ENCODE measurements at regions not wholly inside any gene's neighbourhood (a gene's known extent, or its start where the extent isn't known, plus 50 kb on each side); places are given as distances from the start of the nearest gene placed in this dataset.
"Not testable (repeated sequence)": the region's sequence is repeated elsewhere in the genome, so short reads cannot be mapped to it uniquely, and the experiment has no call there.

DNA sequence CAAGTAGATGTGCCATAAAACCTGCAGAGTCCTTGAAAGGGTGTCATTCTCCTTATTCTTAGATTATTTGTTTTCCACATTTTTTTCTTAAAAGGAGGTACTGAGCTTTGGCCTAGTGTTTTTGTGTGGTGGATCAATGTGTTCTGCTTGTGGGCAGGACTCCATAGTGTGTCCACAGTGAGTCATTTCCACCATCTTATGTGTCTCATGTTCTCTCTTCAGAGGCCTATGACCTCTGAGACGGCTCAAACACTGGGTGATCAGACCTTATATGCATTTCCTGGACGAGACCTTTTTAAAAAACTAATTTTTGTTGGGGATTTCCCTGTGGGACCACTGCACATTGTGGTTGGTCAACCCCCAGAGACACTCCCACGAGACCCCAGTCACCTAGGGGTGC, 93.4 kb downstream of the CHCHD4 start:
- ATAC-seq (replicated peaks in 1 of 4) (no peak), DNase-seq (no peak)
- ChIA-PET POLR2A (no interaction called here), CTCF (no interaction called here)
- H3K27me3 Mint-ChIP-seq: peaks cover 1 to 11% of the 10 kb centered on the region in 2 donors
- no peaks in the 10 kb centered on the region for H3K4me1 ChIP-seq (ENCODE audit: control insufficient read depth in 1 of 2, extremely low read depth in 1 of 2, insufficient read depth in 2 of 2, low read length in 2 of 2)
- no peaks in the 10 kb centered on the region for H3K4me1 Mint-ChIP-seq
- 70% methylated on average over 2 of the region's 3 CpGs for WGBS (ENCODE audit: insufficient coverage)
- no peak overlapping the region for H3K4me3 ChIP-seq (ENCODE audit: control insufficient read depth in 1 of 2, extremely low read depth in 1 of 2, low read length in 1 of 2)
- no peaks in the 10 kb centered on the region for H3K9me3 ChIP-seq
- H3K36me3 Mint-ChIP-seq: no peaks in the 10 kb centered on the region
- peaks cover 4 to 9% (median 7%) of the 10 kb centered on the region in 3 donors for H3K9me3 Mint-ChIP-seq
- H3K27ac ChIP-seq (ENCODE audit: low read length): no peak overlapping the region
- H3K27ac Mint-ChIP-seq: no peak overlapping the region
- H3K27me3 ChIP-seq (replicated peaks in 1 of 2; ENCODE audit: control insufficient read depth in 2 of 2, extremely low read depth in 1 of 2, insufficient read depth in 2 of 2, low read length in 1 of 2): peaks cover 0 to 3% of the 10 kb centered on the region in 2 experiments
- H3K4me3 Mint-ChIP-seq: no peak overlapping the region
- no peaks in the 10 kb centered on the region for H3K36me3 ChIP-seq (ENCODE audit: control insufficient read depth in 2 of 2, extremely low read depth in 1 of 2, insufficient read depth in 1 of 2, low read length in 1 of 2)

DNA sequence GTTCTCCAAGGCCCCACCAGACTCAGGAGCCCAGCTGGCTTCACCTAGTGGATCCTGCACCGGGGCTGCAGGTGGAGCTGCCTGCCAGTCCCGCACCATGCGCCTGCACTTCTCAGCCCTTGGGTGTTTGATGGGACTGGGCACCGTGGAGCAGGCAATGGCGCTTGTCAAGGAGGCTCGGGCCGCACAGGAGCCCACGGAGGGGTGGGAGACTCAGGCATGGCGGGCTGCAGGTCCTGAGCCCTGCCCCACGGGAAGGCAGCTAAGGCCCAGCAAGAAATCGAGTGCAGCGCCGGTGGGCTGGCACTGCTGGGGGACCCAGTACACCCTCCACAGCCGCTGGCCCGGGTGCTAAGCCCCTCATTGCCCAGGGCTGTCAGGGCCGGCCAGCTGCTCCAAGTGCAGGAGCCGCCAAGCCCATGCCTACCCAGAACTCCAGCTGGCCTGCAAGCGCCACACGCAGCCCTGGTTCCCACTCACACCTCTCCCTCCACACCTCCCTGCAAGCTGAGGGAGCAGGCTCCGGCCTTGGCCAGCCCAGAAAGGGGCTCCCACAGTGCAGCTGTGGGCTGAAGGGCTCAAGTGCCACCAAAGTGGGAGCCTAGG, 95.2 kb downstream of the CHCHD4 start:
- H3K4me1 Mint-ChIP-seq; H3K4me3 ChIP-seq (ENCODE audit: control insufficient read depth in 1 of 2, extremely low read depth in 1 of 2, low read length in 1 of 2); H3K9me3 ChIP-seq; CTCF ChIA-PET; H3K27me3 Mint-ChIP-seq; H3K27me3 ChIP-seq (replicated peaks in 1 of 2; ENCODE audit: control insufficient read depth in 2 of 2, extremely low read depth in 1 of 2, insufficient read depth in 2 of 2, low read length in 1 of 2); H3K4me3 Mint-ChIP-seq; DNase-seq; H3K36me3 Mint-ChIP-seq; H3K36me3 ChIP-seq (ENCODE audit: control insufficient read depth in 2 of 2, extremely low read depth in 1 of 2, insufficient read depth in 1 of 2, low read length in 1 of 2); ATAC-seq (replicated peaks in 1 of 4); H3K27ac ChIP-seq (ENCODE audit: low read length); POLR2A ChIA-PET; H3K27ac Mint-ChIP-seq; H3K4me1 ChIP-seq (ENCODE audit: control insufficient read depth in 1 of 2, extremely low read depth in 1 of 2, insufficient read depth in 2 of 2, low read length in 2 of 2): not testable (repeated sequence)
- 91% methylated on average over 16 of the region's 20 CpGs for WGBS (ENCODE audit: insufficient coverage)
- H3K9me3 Mint-ChIP-seq: peaks cover 4 to 14% (median 7%) of the 10 kb centered on the region in 3 donors

DNA sequence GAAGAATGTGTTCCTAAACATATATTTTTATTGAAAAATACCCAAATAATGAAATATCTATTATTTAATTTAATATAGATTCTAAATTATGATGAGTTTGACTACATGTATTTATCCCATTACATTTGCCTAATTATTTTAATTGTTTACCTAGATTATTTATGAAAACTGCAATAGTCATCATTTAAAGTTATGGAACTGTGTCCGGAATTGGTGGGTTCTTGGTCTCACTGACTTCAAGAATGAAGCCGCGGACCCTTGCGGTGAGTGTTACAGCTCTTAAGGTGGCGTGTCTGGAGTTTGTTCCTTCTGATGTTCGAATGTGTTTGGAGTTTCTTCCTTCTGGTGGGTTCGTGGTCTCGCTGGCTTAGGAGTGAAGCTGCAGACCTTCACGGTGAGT, 96.5 kb downstream of the CHCHD4 start:
- CTCF ChIA-PET: not testable (repeated sequence)
- no CpG with 5 or more reads among the region's 9 CpGs for WGBS (ENCODE audit: insufficient coverage)

DNA sequence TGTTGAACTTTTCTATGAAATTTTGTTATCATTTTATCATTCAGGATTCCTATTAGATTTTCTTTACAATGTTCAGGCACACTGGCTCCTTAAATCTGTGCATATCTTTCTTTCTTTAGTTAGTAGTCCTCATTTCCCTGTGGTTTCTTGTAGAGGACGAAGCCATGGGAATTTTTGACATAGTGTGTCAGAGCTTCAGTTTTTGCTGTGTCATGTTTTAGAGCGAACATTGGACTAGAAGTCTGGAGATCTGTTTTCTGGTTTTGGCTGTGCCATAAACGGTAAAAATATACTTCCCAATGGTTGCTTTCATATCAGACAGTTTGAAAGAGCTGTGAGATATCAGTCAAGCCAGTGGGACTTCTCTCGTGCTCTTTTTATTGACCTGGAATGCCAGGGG, 105.2 kb downstream of the CHCHD4 start:
- Mint-ChIP-seq H3K4me1 (no peaks in the 10 kb centered on the region), H3K27me3 (peaks cover 39 to 47% of the 10 kb centered on the region in 2 donors), H3K27ac (no peak overlapping the region), H3K9me3 (peaks cover 14 to 24% (median 18%) of the 10 kb centered on the region in 3 donors), H3K4me3 (no peak overlapping the region), H3K36me3 (peaks cover 8% of the 10 kb centered on the region)
- WGBS (ENCODE audit: insufficient coverage): 72% methylated on average over 3 of the region's 4 CpGs
- Histone ChIP-seq H3K27me3 (replicated peaks in 1 of 2; ENCODE audit: control insufficient read depth in 2 of 2, extremely low read depth in 1 of 2, insufficient read depth in 2 of 2, low read length in 1 of 2) (peaks cover 0 to 19% of the 10 kb centered on the region in 2 experiments), H3K4me1 (ENCODE audit: control insufficient read depth in 1 of 2, extremely low read depth in 1 of 2, insufficient read depth in 2 of 2, low read length in 2 of 2) (no peaks in the 10 kb centered on the region), H3K9me3 (no peaks in the 10 kb centered on the region), H3K36me3 (ENCODE audit: control insufficient read depth in 2 of 2, extremely low read depth in 1 of 2, insufficient read depth in 1 of 2, low read length in 1 of 2) (no peaks in the 10 kb centered on the region), H3K27ac (ENCODE audit: low read length) (no peak overlapping the region), H3K4me3 (ENCODE audit: control insufficient read depth in 1 of 2, extremely low read depth in 1 of 2, low read length in 1 of 2) (no peak overlapping the region)
- ATAC-seq (replicated peaks in 1 of 4) (no peak), DNase-seq (no peak)
- CTCF ChIA-PET: no interaction called here
- POLR2A ChIA-PET: no interaction called here

More for the DNA sequence above, 96.5 kb downstream of the CHCHD4 start:
- H3K27ac ChIP-seq (ENCODE audit: low read length); H3K36me3 Mint-ChIP-seq; H3K9me3 ChIP-seq; H3K36me3 ChIP-seq (ENCODE audit: control insufficient read depth in 2 of 2, extremely low read depth in 1 of 2, insufficient read depth in 1 of 2, low read length in 1 of 2); H3K4me3 ChIP-seq (ENCODE audit: control insufficient read depth in 1 of 2, extremely low read depth in 1 of 2, low read length in 1 of 2); DNase-seq; H3K27ac Mint-ChIP-seq; ATAC-seq (replicated peaks in 1 of 4); H3K27me3 ChIP-seq (replicated peaks in 1 of 2; ENCODE audit: control insufficient read depth in 2 of 2, extremely low read depth in 1 of 2, insufficient read depth in 2 of 2, low read length in 1 of 2); H3K4me3 Mint-ChIP-seq; H3K4me1 ChIP-seq (ENCODE audit: control insufficient read depth in 1 of 2, extremely low read depth in 1 of 2, insufficient read depth in 2 of 2, low read length in 2 of 2); H3K4me1 Mint-ChIP-seq; POLR2A ChIA-PET: not testable (repeated sequence)
- Mint-ChIP-seq H3K9me3 (peaks cover 9 to 27% (median 13%) of the 10 kb centered on the region in 3 donors), H3K27me3 (peaks cover 13 to 18% of the 10 kb centered on the region in 2 donors)

DNA sequence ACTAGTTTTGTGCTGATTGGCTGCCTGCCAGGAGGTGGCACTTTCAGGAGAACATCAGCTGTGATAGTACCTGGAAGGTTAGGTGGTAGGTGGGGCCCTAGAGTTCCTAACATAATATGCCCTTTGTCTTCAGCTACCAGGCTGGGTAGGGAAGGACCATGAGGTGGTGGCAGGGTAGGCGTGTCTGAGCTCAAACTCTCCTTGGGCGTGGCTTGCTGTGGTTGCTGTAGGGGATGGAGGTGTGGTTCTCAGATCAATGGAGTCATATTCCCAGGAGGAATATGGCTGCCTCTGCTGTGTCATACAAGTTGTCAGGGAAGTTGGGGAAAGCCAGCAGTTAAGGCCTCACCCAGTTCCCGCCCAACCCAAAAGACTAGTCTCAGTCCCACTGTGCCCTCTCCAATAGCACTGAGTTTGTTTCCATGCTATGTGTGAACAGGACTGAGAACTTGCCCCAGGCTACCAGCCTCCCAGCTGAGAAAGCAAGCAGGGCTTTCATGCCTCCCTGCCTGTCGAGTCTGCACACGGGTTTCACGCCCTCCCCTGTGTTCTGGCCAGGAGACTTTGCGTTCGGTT, 107.7 kb downstream of the CHCHD4 start:
- DNase-seq (peak in 1 of 35 experiments; percentile 2), ATAC-seq (replicated peaks in 1 of 4) (no peak)
- H3K27me3 Mint-ChIP-seq: peaks cover 34 to 46% of the 10 kb centered on the region in 2 donors
- H3K36me3 Mint-ChIP-seq: no peaks in the 10 kb centered on the region
- ChIA-PET CTCF (no interaction called here), POLR2A (no interaction called here)
- H3K9me3 ChIP-seq: no peaks in the 10 kb centered on the region
- no peaks in the 10 kb centered on the region for H3K4me1 Mint-ChIP-seq
- peaks cover 0 to 18% (median 12%) of the 10 kb centered on the region in 3 donors for H3K9me3 Mint-ChIP-seq
- WGBS (ENCODE audit: insufficient coverage): 100% methylated on average over 5 of the region's 8 CpGs
- H3K4me1 ChIP-seq (ENCODE audit: control insufficient read depth in 1 of 2, extremely low read depth in 1 of 2, insufficient read depth in 2 of 2, low read length in 2 of 2): no peaks in the 10 kb centered on the region
- H3K27me3 ChIP-seq (replicated peaks in 1 of 2; ENCODE audit: control insufficient read depth in 2 of 2, extremely low read depth in 1 of 2, insufficient read depth in 2 of 2, low read length in 1 of 2): peaks cover 0 to 19% of the 10 kb centered on the region in 2 experiments
- H3K36me3 ChIP-seq (ENCODE audit: control insufficient read depth in 2 of 2, extremely low read depth in 1 of 2, insufficient read depth in 1 of 2, low read length in 1 of 2): no peaks in the 10 kb centered on the region
- H3K4me3 Mint-ChIP-seq: no peak overlapping the region
- no peak overlapping the region for H3K27ac Mint-ChIP-seq
- no peak overlapping the region for H3K4me3 ChIP-seq (ENCODE audit: control insufficient read depth in 1 of 2, extremely low read depth in 1 of 2, low read length in 1 of 2)
- H3K27ac ChIP-seq (ENCODE audit: low read length): no peak overlapping the region

DNA sequence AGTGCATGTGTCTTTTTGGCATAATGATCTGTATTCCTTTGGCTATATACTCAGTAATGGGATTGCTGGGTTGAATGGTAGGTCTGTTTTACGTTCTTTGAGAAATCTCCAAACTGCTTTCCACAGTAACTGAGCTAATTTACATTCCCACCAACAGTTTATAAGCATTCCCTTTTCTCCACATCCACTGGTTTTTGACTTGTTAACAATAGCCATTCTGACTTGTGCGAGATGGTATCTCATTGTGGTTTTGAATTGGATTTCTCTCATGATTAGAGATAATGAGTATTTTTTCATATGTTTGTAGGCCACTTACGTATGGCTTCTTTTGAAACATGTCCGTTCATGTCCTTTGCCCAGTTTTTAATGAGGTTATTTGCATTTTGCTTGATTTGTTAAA, 117.7 kb downstream of the CHCHD4 start:
- 79% methylated on average over 3 of the region's 4 CpGs for WGBS (ENCODE audit: insufficient coverage)
- no peak overlapping the region for H3K4me3 Mint-ChIP-seq
- no peaks in the 10 kb centered on the region for H3K36me3 ChIP-seq (ENCODE audit: control insufficient read depth in 2 of 2, extremely low read depth in 1 of 2, insufficient read depth in 1 of 2, low read length in 1 of 2)
- no peaks in the 10 kb centered on the region for H3K4me1 ChIP-seq (ENCODE audit: control insufficient read depth in 1 of 2, extremely low read depth in 1 of 2, insufficient read depth in 2 of 2, low read length in 2 of 2)
- no peak overlapping the region for H3K27ac ChIP-seq (ENCODE audit: low read length)
- no peaks in the 10 kb centered on the region for H3K9me3 Mint-ChIP-seq
- POLR2A ChIA-PET: no interaction called here
- no peaks in the 10 kb centered on the region for H3K4me1 Mint-ChIP-seq
- H3K4me3 ChIP-seq (ENCODE audit: control insufficient read depth in 1 of 2, extremely low read depth in 1 of 2, low read length in 1 of 2): no peak overlapping the region
- H3K27me3 ChIP-seq (replicated peaks in 1 of 2; ENCODE audit: control insufficient read depth in 2 of 2, extremely low read depth in 1 of 2, insufficient read depth in 2 of 2, low read length in 1 of 2): peaks cover 0 to 10% of the 10 kb centered on the region in 2 experiments
- no peak overlapping the region for H3K27ac Mint-ChIP-seq
- CTCF ChIA-PET: no interaction called here
- peaks cover 20 to 37% of the 10 kb centered on the region in 2 donors for H3K27me3 Mint-ChIP-seq
- no peaks in the 10 kb centered on the region for H3K36me3 Mint-ChIP-seq
- ATAC-seq (replicated peaks in 1 of 4) (no peak), DNase-seq (no peak)
- no peaks in the 10 kb centered on the region for H3K9me3 ChIP-seq

DNA sequence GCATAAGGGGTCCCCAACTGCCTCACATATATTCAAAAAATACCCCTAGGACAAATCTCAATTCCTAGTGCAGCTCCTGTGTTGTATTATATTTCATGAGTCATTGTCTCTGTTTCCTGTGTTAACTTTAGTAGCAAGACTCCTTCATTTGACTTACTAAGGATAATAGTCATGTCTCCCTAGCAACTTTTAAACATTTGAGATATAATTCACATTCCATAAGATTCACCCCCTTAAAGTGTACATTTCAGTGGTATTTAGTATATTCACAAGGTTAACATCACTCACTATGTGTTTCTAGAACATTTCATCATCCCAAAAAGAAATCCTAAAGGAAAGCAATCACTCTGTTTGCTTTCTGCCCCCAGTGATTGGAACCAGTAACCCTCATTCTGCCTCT, 121.3 kb upstream of the WNT7A start:
- Mint-ChIP-seq H3K36me3 (no peaks in the 10 kb centered on the region), H3K4me1 (no peaks in the 10 kb centered on the region), H3K4me3 (no peak overlapping the region), H3K27ac (no peak overlapping the region), H3K9me3 (no peaks in the 10 kb centered on the region), H3K27me3 (peaks cover 26 to 32% of the 10 kb centered on the region in 2 donors)
- CTCF ChIA-PET: no interaction called here
- H3K27me3 ChIP-seq (replicated peaks in 1 of 2; ENCODE audit: control insufficient read depth in 2 of 2, extremely low read depth in 1 of 2, insufficient read depth in 2 of 2, low read length in 1 of 2): peaks cover 0 to 21% of the 10 kb centered on the region in 2 experiments
- no peak overlapping the region for H3K27ac ChIP-seq (ENCODE audit: low read length)
- H3K36me3 ChIP-seq (ENCODE audit: control insufficient read depth in 2 of 2, extremely low read depth in 1 of 2, insufficient read depth in 1 of 2, low read length in 1 of 2): no peaks in the 10 kb centered on the region
- no peaks in the 10 kb centered on the region for H3K9me3 ChIP-seq
- H3K4me1 ChIP-seq (ENCODE audit: control insufficient read depth in 1 of 2, extremely low read depth in 1 of 2, insufficient read depth in 2 of 2, low read length in 2 of 2): no peaks in the 10 kb centered on the region
- ATAC-seq (replicated peaks in 1 of 4) (no peak), DNase-seq (no peak)
- H3K4me3 ChIP-seq (ENCODE audit: control insufficient read depth in 1 of 2, extremely low read depth in 1 of 2, low read length in 1 of 2): no peak overlapping the region
- POLR2A ChIA-PET: no interaction called here

Data from T-cell (primary cell).